ENCODE measurements at regions not wholly inside any gene's neighbourhood (a gene's known extent, or its start where the extent isn't known, plus 50 kb on each side); places are given as distances from the start of the nearest gene placed in this dataset. TPM values are rescaled to one million over a fixed set of nuclear protein-coding genes. Genes with fewer than 3 reads are reported as not detected.

GRCh38 chr11:10401696-10402392 lies 53.2 kb upstream of the AMPD3 start:
- no TSS peak for BruUV-seq (replicated peaks)
- H3K79me2 ChIP-seq (ENCODE audit: control insufficient read depth, insufficient read depth, low read length): no peaks in the 10 kb centered on the region
- FAIRE-seq: no peak
- ChIA-PET CTCF (interaction anchor here (0.9 to 1.5 kb wide), 5 partner anchors 35 to 644 kb away, joined by 3 to 5 read pairs (median 4); partner anchors contain the start of gene RNF141), POLR2A (interaction anchor here (0.7 kb wide), 1 partner anchor 90 kb away, joined by 3 read pairs; no protein-coding TSS in a partner anchor)
- H3K4me3 ChIP-seq (replicated peaks in 1 of 3; ENCODE audit: insufficient read depth in 1 of 3, low read depth in 1 of 3, low read length in 3 of 3): no peak overlapping the region
- no peaks in the 10 kb centered on the region for H4K20me1 ChIP-seq (replicated peaks; ENCODE audit: control insufficient read depth, extremely low read depth, insufficient read depth, low read length)
- no peak overlapping the region for H2AFZ ChIP-seq (ENCODE audit: low read depth, low read length)
- dilution Hi-C loops (cut with MboI; ENCODE audit: extremely low pct_ligation_motif_present, low sequenced_read_pairs): no loop called here
- peaks cover 22% of the 10 kb centered on the region for H3K4me1 ChIP-seq (ENCODE audit: control insufficient read depth, extremely low read depth, insufficient read depth, low read length)
- H3K4me2 ChIP-seq (ENCODE audit: insufficient read depth, low read length): no peak overlapping the region
- no peak overlapping the region for H3K9ac ChIP-seq (replicated peaks; ENCODE audit: extremely low read depth, insufficient read depth, low read length)
- intact Hi-C loops (cut with micrococcal nuclease): no loop called here
- DNase-seq (ENCODE audit: low read depth, low spot score): no peak
- no peak overlapping the region for H3K27ac ChIP-seq (ENCODE audit: insufficient read depth, low read depth, low read length)
- TF ChIP-seq EZH2 (IDR thresholded peaks at IDR 0.05; ENCODE audit: borderline replicate concordance, low read depth, low read length, severe bottlenecking): no peak
- no peak for TF ChIP-seq FOS (IDR thresholded peaks at IDR 0.05; ENCODE audit: borderline replicate concordance, insufficient read depth, low read length)
- H3K9me3 ChIP-seq (replicated peaks; ENCODE audit: control insufficient read depth, insufficient read depth, low read length): no peaks in the 10 kb centered on the region
- no peaks in the 10 kb centered on the region for H3K27me3 ChIP-seq (ENCODE audit: control insufficient read depth in 2 of 2, insufficient read depth in 2 of 2, low read length in 2 of 2)
- H3K36me3 ChIP-seq (ENCODE audit: control insufficient read depth in 2 of 2, extremely low read depth in 1 of 2, insufficient read depth in 2 of 2, low read length in 2 of 2): no peaks in the 10 kb centered on the region
- H3K9me1 ChIP-seq (replicated peaks; ENCODE audit: control insufficient read depth, extremely low read depth, insufficient read depth, low read length): no peaks in the 10 kb centered on the region

Small RNA genes in the stretch of these regions (small RNA-seq; reads per million reads assigned to genes)
- not detected for gene RNU6ATAC33P (ENCODE audit: insufficient read depth, insufficient read length, low read depth, low replicate concordance)

Data from endothelial cell of umbilical vein (primary cell).